ENCODE measurements at regions not wholly inside any gene's neighbourhood (a gene's known extent, or its start where the extent isn't known, plus 50 kb on each side); places are given as distances from the start of the nearest gene placed in this dataset.

GRCh38 chr2:122749405-122749804 lies 994.0 kb downstream of the TSN start:
- no peaks in the 10 kb centered on the region for H3K9me3 ChIP-seq (replicated peaks; ENCODE audit: control insufficient read depth, insufficient read depth, low read depth, low read length)
- H4K20me1 ChIP-seq (replicated peaks; ENCODE audit: control insufficient read depth, insufficient read depth, low read length): no peaks in the 10 kb centered on the region
- no peak overlapping the region for H3K4me3 ChIP-seq
- DNase-seq (ENCODE audit: extremely low read depth in 1 of 4, low spot score in 3 of 4) (no peak), FAIRE-seq (no peak), ATAC-seq (no peak)
- H3K27me3 ChIP-seq (ENCODE audit: control insufficient read depth in 2 of 2, insufficient read depth in 2 of 2, low read length in 2 of 2): no peaks in the 10 kb centered on the region
- no peaks in the 10 kb centered on the region for H3K79me2 ChIP-seq (ENCODE audit: control insufficient read depth, insufficient read depth, low read length)
- in situ Hi-C loops (cut with MboI) (no loop called here), intact Hi-C loops (cut with micrococcal nuclease) (no loop called here)
- CTCF ChIA-PET (ENCODE audit: low intra/inter-chr PET ratio): no interaction called here
- no peak overlapping the region for H3K27ac ChIP-seq (ENCODE audit: extremely low read depth, low read depth, low read length)
- H3K9ac ChIP-seq (ENCODE audit: insufficient read depth in 1 of 2, low read depth in 2 of 2, low read length in 2 of 2): no peak overlapping the region
- BruUV-seq (replicated peaks): no TSS peak
- H3K4me1 ChIP-seq (replicated peaks in 1 of 2; ENCODE audit: control insufficient read depth in 2 of 2, insufficient read depth in 2 of 2, low read length in 2 of 2): no peaks in the 10 kb centered on the region
- H3K36me3 ChIP-seq (ENCODE audit: control insufficient read depth, insufficient read depth, low read length): no peaks in the 10 kb centered on the region
- TF ChIP-seq LARP7 (IDR thresholded peaks at IDR 0.05) (no peak), ZNF184 (CRISPR knock-in tag; IDR thresholded peaks at IDR 0.05) (no peak), NR4A1 (CRISPR knock-in tag; IDR thresholded peaks at IDR 0.05) (no peak), NR4A1 (tag; IDR thresholded peaks at IDR 0.05) (no peak), ATF3 (IDR thresholded peaks at IDR 0.05) (0 out of 2 replicates have a peak, but pooled peaks have one; percentile 11), ATF3 (CRISPR knock-in tag; conservative IDR thresholded peaks at IDR 0.05) (no peak), SOX6 (IDR thresholded peaks at IDR 0.05) (no peak), ZNF668 (CRISPR knock-in tag; IDR thresholded peaks at IDR 0.05) (no peak), SIRT6 (IDR thresholded peaks at IDR 0.05; ENCODE audit: low read depth, low read length) (no peak), XRCC5 (IDR thresholded peaks at IDR 0.05; ENCODE audit: low read depth, low read length) (no peak), ZNF780A (CRISPR knock-in tag; IDR thresholded peaks at IDR 0.05) (no peak)
- WGBS (ENCODE audit: insufficient coverage, low coverage, missing lambda C conversion rate): 0% methylated on average over 1 of the region's 1 CpG
- H2AFZ ChIP-seq (ENCODE audit: low read depth, low read length): no peak overlapping the region
- H3K4me2 ChIP-seq (ENCODE audit: insufficient read depth, low read length): no peak overlapping the region
- POLR2A ChIA-PET: no interaction called here
- H3K9me1 ChIP-seq (ENCODE audit: control insufficient read depth, insufficient read depth, low read length): no peaks in the 10 kb centered on the region
